Loucy (cell line): ENCODE measurements at regions not wholly inside any gene's neighbourhood (a gene's known extent, or its start where the extent isn't known, plus 50 kb on each side); places are given as distances from the start of the nearest gene placed in this dataset.

Source experiments
- H2AFZ ChIP-seq: fragments of 200-600 bp; sonication (generic); 2 replicates; pipeline ENCODE4 v1.6.0; 2016; ENCODE audit warnings: antibody characterized with exemption, mild to moderate bottlenecking, low read length, moderate library complexity
- H3F3A ChIP-seq: fragments of 200-600 bp; 2 replicates; pipeline ENCODE4 v1.6.0; 2016; ENCODE audit warnings: antibody characterized with exemption, low read depth, mild to moderate bottlenecking
- H3K27me3 ChIP-seq: fragments of 200-600 bp; sonication (generic); 2 replicates; pipeline ENCODE4 v1.6.1; 2014; ENCODE audit warnings: low read length, mild to moderate bottlenecking; ENCODE audit not compliant: insufficient read depth, poor library complexity, severe bottlenecking
- H3K36me3 ChIP-seq: fragments of 200-600 bp; sonication (generic); 2 replicates; pipeline ENCODE4 v1.6.1; 2016; ENCODE audit warnings: low read length; ENCODE audit not compliant: insufficient read depth
- H3K4me1 ChIP-seq: fragments of 200-600 bp; sonication (generic); 2 replicates; pipeline ENCODE4 v1.5.1; 2014; ENCODE audit warnings: low read length, mild to moderate bottlenecking; ENCODE audit not compliant: insufficient read depth, poor library complexity, severe bottlenecking
- H3K4me2 ChIP-seq: fragments of 200-600 bp; sonication (generic); 2 replicates; pipeline ENCODE4 v1.6.0; 2014; ENCODE audit warnings: antibody characterized with exemption, low read length, low read depth, mild to moderate bottlenecking; ENCODE audit not compliant: poor library complexity, severe bottlenecking
- H3K4me3 ChIP-seq: fragments of 200-600 bp; sonication (generic); 2 replicates; pipeline ENCODE4 v1.5.1; 2014; ENCODE audit warnings: low read length, mild to moderate bottlenecking, mixed read lengths; ENCODE audit not compliant: poor library complexity, severe bottlenecking
- H3K79me2 ChIP-seq: fragments of 200-600 bp; sonication (generic); 2 replicates; pipeline ENCODE4 v1.6.1; 2014; ENCODE audit warnings: low read length; ENCODE audit not compliant: insufficient read depth
- H3K9ac ChIP-seq: fragments of 200-600 bp; sonication (generic); 2 replicates; pipeline ENCODE4 v1.6.0; 2014; ENCODE audit warnings: mild to moderate bottlenecking, low read depth, low read length, moderate library complexity; ENCODE audit not compliant: poor library complexity, severe bottlenecking
- H3K9me2 ChIP-seq: fragments of 200-600 bp; sonication (generic); replicated peaks from 2 replicates; pipeline ENCODE4 v1.6.1; 2016; ENCODE audit warnings: low read depth, low read length, mixed read lengths
- H3K9me3 ChIP-seq: fragments of 200-600 bp; sonication (generic); 2 replicates; pipeline ENCODE4 v1.6.1; 2014; ENCODE audit warnings: mild to moderate bottlenecking, antibody characterized with exemption, low read length, low read depth; ENCODE audit not compliant: insufficient read depth
- H4K20me1 ChIP-seq: fragments of 200-600 bp; sonication (generic); 2 replicates; pipeline ENCODE4 v1.6.0; 2014; ENCODE audit warnings: antibody characterized with exemption, low read length, mild to moderate bottlenecking; ENCODE audit not compliant: insufficient read depth, poor library complexity, severe bottlenecking
- EZH2phosphoT487 ChIP-seq: fragments of 200-600 bp; IDR thresholded peaks from 2 replicates; pipeline ENCODE4 v1.6.1; 2018; ENCODE audit warnings: antibody characterized with exemption, mild to moderate bottlenecking, moderate library complexity, borderline replicate concordance
- TF ChIP-seq, protein P1 (sequence below): fragments of 200-600 bp; sonication (generic); conservative IDR thresholded peaks from 2 replicates; pipeline ENCODE4 v1.5.1; 2014; ENCODE audit warnings: mild to moderate bottlenecking, antibody characterized with exemption, low read length

DNA sequence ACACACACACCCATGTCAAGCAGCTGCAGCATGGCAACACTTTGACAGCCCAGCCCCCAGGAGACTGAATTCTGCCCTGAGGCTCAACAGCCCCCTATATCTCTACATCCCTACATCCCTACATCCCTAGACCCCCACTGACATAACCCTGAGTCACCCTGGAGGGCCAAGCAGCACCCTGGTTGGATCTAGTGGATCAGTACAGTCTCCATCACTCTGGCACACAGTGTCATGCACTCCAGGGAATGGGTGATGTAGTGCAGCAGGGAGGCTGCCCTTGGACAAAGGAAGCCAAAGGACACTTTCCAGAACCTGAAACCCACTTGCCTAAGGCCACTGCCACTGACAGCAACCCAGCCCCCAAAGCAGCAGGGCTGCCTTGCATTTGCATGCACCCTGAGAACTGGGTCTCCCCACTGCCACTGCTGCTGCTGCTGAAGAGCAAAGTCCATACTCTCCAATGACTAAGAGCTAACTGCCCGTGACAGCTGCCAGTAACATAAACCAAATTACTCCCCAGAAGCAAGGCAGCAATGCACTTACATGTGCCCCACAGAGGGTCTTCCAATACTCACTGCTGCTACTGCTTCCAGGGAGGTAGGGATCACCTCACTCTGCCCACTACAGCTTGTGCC lies 681.6 kb upstream of the KLHL29 start:
- Histone ChIP-seq H3K4me2 (no peak overlapping the region), H3K9me2 (no peaks in the 10 kb centered on the region), H3K79me2 (no peaks in the 10 kb centered on the region), H4K20me1 (no peaks in the 10 kb centered on the region), H3K9ac (no peak overlapping the region), H3K36me3 (no peaks in the 10 kb centered on the region), H3K4me3 (no peak overlapping the region), H2AFZ (no peak overlapping the region), H3K9me3 (no peaks in the 10 kb centered on the region), H3K4me1 (no peaks in the 10 kb centered on the region), H3K27me3 (no peaks in the 10 kb centered on the region), H3F3A (no peaks in the 10 kb centered on the region)
- TF ChIP-seq EZH2phosphoT487: no peak
- TF ChIP-seq, protein P1, sequence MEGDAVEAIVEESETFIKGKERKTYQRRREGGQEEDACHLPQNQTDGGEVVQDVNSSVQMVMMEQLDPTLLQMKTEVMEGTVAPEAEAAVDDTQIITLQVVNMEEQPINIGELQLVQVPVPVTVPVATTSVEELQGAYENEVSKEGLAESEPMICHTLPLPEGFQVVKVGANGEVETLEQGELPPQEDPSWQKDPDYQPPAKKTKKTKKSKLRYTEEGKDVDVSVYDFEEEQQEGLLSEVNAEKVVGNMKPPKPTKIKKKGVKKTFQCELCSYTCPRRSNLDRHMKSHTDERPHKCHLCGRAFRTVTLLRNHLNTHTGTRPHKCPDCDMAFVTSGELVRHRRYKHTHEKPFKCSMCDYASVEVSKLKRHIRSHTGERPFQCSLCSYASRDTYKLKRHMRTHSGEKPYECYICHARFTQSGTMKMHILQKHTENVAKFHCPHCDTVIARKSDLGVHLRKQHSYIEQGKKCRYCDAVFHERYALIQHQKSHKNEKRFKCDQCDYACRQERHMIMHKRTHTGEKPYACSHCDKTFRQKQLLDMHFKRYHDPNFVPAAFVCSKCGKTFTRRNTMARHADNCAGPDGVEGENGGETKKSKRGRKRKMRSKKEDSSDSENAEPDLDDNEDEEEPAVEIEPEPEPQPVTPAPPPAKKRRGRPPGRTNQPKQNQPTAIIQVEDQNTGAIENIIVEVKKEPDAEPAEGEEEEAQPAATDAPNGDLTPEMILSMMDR: no peak

DNA sequence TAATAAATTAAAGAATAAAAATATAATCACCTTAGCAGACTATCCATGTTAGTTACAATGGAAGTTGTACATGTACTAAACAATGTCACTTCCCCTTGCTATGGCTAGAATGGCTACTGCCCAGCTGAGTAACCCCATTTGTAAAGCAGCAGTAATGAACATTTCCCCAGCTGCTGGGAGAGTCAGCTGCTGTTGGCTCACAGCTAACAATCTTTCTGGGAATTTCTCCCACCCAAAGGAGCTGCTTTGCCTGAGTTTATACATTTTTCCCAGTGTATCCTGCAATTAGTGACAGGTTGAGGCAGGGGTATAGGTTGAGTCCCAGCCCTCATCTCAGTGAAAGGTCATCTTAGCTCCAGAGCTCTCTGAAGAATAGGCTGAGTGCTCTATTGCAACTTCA lies 665.6 kb upstream of the KLHL29 start:
- Histone ChIP-seq H3K79me2 (no peaks in the 10 kb centered on the region), H3K27me3 (no peaks in the 10 kb centered on the region), H3K4me2 (no peak overlapping the region), H3F3A (no peaks in the 10 kb centered on the region), H3K9ac (no peak overlapping the region), H4K20me1 (no peaks in the 10 kb centered on the region), H3K9me3 (no peaks in the 10 kb centered on the region), H3K4me1 (no peaks in the 10 kb centered on the region), H3K9me2 (no peaks in the 10 kb centered on the region), H3K4me3 (no peak overlapping the region), H2AFZ (no peak overlapping the region), H3K36me3 (no peaks in the 10 kb centered on the region)
- TF ChIP-seq, protein P1: no peak
- no peak for TF ChIP-seq EZH2phosphoT487

DNA sequence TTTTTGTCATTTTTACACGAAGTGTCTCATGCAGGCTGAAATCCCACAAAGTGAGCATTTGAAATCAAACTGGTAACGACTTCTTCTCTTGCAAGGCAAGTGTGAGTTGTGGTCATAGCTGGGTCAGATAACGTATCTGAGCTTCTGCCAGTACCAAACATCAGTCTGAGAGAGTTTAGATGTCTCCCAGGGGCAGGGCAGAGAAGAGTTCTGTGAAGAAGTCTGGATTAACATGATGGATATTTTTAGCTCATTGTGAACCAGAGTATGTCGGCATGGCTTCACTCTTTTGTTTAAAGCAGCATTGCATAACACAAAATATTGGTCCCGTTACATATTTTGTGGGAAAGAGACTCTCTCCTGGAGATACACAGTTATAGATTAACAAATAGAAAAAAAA lies 655.5 kb upstream of the KLHL29 start:
- Histone ChIP-seq H3K9me3 (no peaks in the 10 kb centered on the region), H4K20me1 (no peaks in the 10 kb centered on the region), H3K36me3 (no peaks in the 10 kb centered on the region), H3K4me2 (no peak overlapping the region), H3K9ac (no peak overlapping the region), H3K79me2 (no peaks in the 10 kb centered on the region), H3K4me3 (no peak overlapping the region), H3K27me3 (no peaks in the 10 kb centered on the region), H2AFZ (no peak overlapping the region), H3F3A (no peaks in the 10 kb centered on the region), H3K4me1 (no peaks in the 10 kb centered on the region), H3K9me2 (no peaks in the 10 kb centered on the region)
- TF ChIP-seq, protein P1: no peak
- TF ChIP-seq EZH2phosphoT487: no peak
